HUES6 (cell line): ENCODE measurements at regions not wholly inside any gene's neighbourhood (a gene's known extent, or its start where the extent isn't known, plus 50 kb on each side); places are given as distances from the start of the nearest gene placed in this dataset.

Experiments used
- H3K27ac ChIP-seq: 2 replicates; pipeline ENCODE4 v1.7.0; 2013; ENCODE audit warnings: low read depth, mild to moderate bottlenecking, low read length, inconsistent platforms
- H3K27me3 ChIP-seq: 2 replicates; pipeline ENCODE4 v1.6.1; 2013; ENCODE audit warnings: low read length; ENCODE audit not compliant: control insufficient read depth, insufficient read depth
- H3K36me3 ChIP-seq: 2 replicates; pipeline ENCODE4 v1.6.1; 2013; ENCODE audit warnings: low read length; ENCODE audit not compliant: control insufficient read depth, insufficient read depth
- H3K4me1 ChIP-seq: 2 replicates; pipeline ENCODE4 v1.6.1; 2013; ENCODE audit warnings: low read length; ENCODE audit not compliant: control insufficient read depth, insufficient read depth
- H3K4me3 ChIP-seq: 2 replicates; pipeline ENCODE4 v1.5.1; 2013; ENCODE audit warnings: low read depth, low read length
- H3K9ac ChIP-seq: one replicate; pipeline ENCODE4 v1.6.1; 2013; ENCODE audit warnings: mild to moderate bottlenecking, low read length
- H3K9me3 ChIP-seq: 2 replicates; pipeline ENCODE4 v1.6.1; 2013; ENCODE audit warnings: low read depth, low read length; ENCODE audit not compliant: control insufficient read depth, insufficient read depth

GRCh38 chr3:96027718-96028117 is 786.7 kb upstream of the EPHA6 start:
- Histone ChIP-seq H3K27ac (no peak overlapping the region), H3K9ac (no peak overlapping the region), H3K4me1 (no peaks in the 10 kb centered on the region), H3K4me3 (no peak overlapping the region), H3K9me3 (no peaks in the 10 kb centered on the region), H3K27me3 (no peaks in the 10 kb centered on the region), H3K36me3 (no peaks in the 10 kb centered on the region)

- no peak overlapping the region for H3K4me3 ChIP-seq
- H3K9ac ChIP-seq: no peak overlapping the region
- no peaks in the 10 kb centered on the region for H3K4me1 ChIP-seq
These were observed 774.8 kb upstream of the EPHA6 start for GRCh38 chr3:96039632-96040031.

DNA sequence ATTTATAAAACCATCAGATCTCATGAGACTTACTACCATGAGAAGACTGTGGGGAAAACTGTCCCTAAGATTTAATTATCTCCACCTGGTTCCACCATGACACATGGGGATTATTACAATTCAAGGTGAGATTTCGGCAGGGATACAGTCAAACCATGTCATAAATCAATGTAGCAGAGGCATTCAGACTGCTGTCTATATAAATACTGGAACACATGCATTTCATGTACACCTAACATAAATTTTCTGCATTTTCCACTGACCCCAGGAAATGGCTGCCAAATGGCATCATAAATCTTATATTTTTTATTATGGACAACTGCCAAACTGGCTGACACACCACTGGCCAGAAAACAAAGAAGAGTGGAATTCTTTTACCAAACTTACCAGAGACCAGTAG is 755.1 kb upstream of the EPHA6 start:
- Histone ChIP-seq H3K4me1 (no peaks in the 10 kb centered on the region), H3K9ac (no peak overlapping the region), H3K36me3 (no peaks in the 10 kb centered on the region), H3K27ac (no peak overlapping the region), H3K4me3 (no peak overlapping the region), H3K27me3 (no peaks in the 10 kb centered on the region), H3K9me3 (0 out of 2 replicates have a peak, but pooled peaks cover 2% of the 10 kb centered on the region)

More at GRCh38 chr3:96039632-96040031, 774.8 kb upstream of the EPHA6 start:
- Histone ChIP-seq H3K36me3 (no peaks in the 10 kb centered on the region), H3K9me3 (peaks cover 8% of the 10 kb centered on the region), H3K27ac (no peak overlapping the region), H3K27me3 (no peaks in the 10 kb centered on the region)

- Histone ChIP-seq H3K9ac (no peak overlapping the region), H3K4me3 (no peak overlapping the region), H3K9me3 (no peaks in the 10 kb centered on the region), H3K4me1 (no peaks in the 10 kb centered on the region), H3K27ac (no peak overlapping the region), H3K27me3 (no peaks in the 10 kb centered on the region), H3K36me3 (no peaks in the 10 kb centered on the region)
These were observed 745.3 kb upstream of the EPHA6 start for GRCh38 chr3:96069065-96069464.

DNA sequence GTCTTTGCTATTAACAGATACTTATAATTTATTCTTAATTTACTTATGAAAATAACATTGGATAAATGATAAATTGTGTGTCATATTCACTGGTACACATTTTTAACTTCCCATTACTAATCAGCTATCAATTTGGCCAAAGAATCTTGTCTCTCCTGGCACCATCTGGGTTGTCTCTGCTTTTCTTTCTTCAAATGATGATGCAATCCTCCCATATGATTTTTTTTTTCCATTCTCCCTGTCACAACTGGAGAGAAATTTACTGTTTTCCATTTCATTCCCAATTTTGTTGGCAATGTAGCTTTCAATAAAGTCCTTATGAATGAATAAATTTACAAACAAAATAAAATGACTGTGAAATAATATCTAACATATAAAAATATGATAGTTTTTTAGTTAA is 743.7 kb upstream of the EPHA6 start:
- no peaks in the 10 kb centered on the region for H3K36me3 ChIP-seq
- H3K27ac ChIP-seq: no peak overlapping the region
- H3K4me3 ChIP-seq: no peak overlapping the region
- no peaks in the 10 kb centered on the region for H3K4me1 ChIP-seq
- H3K9me3 ChIP-seq: no peaks in the 10 kb centered on the region
- H3K9ac ChIP-seq: no peak overlapping the region
- H3K27me3 ChIP-seq: no peaks in the 10 kb centered on the region

- no peaks in the 10 kb centered on the region for H3K36me3 ChIP-seq
- H3K4me1 ChIP-seq: no peaks in the 10 kb centered on the region
- no peaks in the 10 kb centered on the region for H3K9me3 ChIP-seq
- no peak overlapping the region for H3K4me3 ChIP-seq
- H3K9ac ChIP-seq: no peak overlapping the region
- no peaks in the 10 kb centered on the region for H3K27me3 ChIP-seq
- no peak overlapping the region for H3K27ac ChIP-seq
These were observed 743.3 kb upstream of the EPHA6 start for GRCh38 chr3:96071097-96071496.

- H3K4me1 ChIP-seq: no peaks in the 10 kb centered on the region
- H3K27ac ChIP-seq: no peak overlapping the region
- no peaks in the 10 kb centered on the region for H3K9me3 ChIP-seq
- H3K9ac ChIP-seq: no peak overlapping the region
- H3K27me3 ChIP-seq: no peaks in the 10 kb centered on the region
- no peaks in the 10 kb centered on the region for H3K36me3 ChIP-seq
- H3K4me3 ChIP-seq: no peak overlapping the region
These were observed 742.2 kb upstream of the EPHA6 start for GRCh38 chr3:96072226-96072625.

GRCh38 chr3:96083610-96084009 is 730.8 kb upstream of the EPHA6 start:
- H3K27ac ChIP-seq: no peak overlapping the region
- no peaks in the 10 kb centered on the region for H3K27me3 ChIP-seq
- H3K4me3 ChIP-seq: no peak overlapping the region
- no peaks in the 10 kb centered on the region for H3K36me3 ChIP-seq
- H3K9ac ChIP-seq: no peak overlapping the region
- H3K9me3 ChIP-seq: peaks cover 2% of the 10 kb centered on the region; the same call in 1 of the 2 replicates
- H3K4me1 ChIP-seq: no peaks in the 10 kb centered on the region

DNA sequence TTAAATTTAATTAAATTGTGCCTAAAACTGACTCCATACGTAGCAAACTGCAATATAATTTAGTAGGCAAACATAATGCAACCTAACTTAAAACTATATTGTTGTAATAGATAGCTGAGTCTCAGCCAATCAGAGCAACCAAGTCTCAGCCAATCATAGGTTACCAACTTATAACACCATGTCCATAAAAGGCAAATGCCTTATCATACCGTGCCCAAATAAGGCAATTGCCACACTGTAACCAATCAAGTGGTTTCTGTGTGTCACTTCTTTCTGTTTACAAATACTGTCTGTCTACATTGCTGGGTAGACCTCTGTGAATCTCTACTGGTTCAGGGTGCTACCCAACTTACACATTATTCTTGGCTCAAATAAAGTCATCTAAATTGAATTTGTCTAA is 728.4 kb upstream of the EPHA6 start:
- H3K36me3 ChIP-seq: no peaks in the 10 kb centered on the region
- no peak overlapping the region for H3K9ac ChIP-seq
- no peaks in the 10 kb centered on the region for H3K4me1 ChIP-seq
- peaks cover 3% of the 10 kb centered on the region for H3K9me3 ChIP-seq
- no peaks in the 10 kb centered on the region for H3K27me3 ChIP-seq
- no peak overlapping the region for H3K4me3 ChIP-seq
- H3K27ac ChIP-seq: no peak overlapping the region

DNA sequence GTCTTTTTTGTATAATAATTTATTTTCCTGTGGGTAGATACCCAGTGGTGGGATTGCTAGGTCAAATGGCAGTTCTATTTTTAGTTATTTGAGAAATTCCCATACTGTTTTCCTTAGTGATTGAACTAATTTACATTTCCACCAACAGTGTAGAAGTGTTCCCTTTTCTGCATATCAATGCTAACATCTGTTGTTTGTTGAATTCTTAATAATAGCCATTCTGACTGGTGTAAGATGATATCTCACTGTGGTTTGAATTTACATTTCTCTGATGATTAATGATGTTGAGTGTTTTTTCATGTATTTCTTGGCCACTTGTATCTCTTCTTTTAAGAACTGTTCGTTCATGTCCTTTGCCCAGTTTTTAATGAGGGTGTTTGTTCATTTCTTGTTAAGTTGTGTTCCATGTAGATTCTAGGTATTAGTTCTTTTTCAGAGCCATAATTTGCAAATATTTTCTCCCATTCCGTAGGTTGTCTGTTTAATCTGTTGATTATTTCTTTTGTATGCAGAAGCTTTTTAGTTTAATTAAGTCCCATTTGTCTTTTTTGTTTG is 713.3 kb upstream of the EPHA6 start:
- H3K27me3 ChIP-seq: no peaks in the 10 kb centered on the region
- no peaks in the 10 kb centered on the region; the same call in 1 of the 2 replicates for H3K4me1 ChIP-seq
- H3K27ac ChIP-seq: no peak overlapping the region
- no peak overlapping the region for H3K9ac ChIP-seq
- no peaks in the 10 kb centered on the region for H3K9me3 ChIP-seq
- no peaks in the 10 kb centered on the region for H3K36me3 ChIP-seq
- H3K4me3 ChIP-seq: no peak overlapping the region

GRCh38 chr3:96106701-96107100 is 707.7 kb upstream of the EPHA6 start:
- H3K4me3 ChIP-seq: no peak overlapping the region
- no peaks in the 10 kb centered on the region for H3K36me3 ChIP-seq
- H3K27me3 ChIP-seq: no peaks in the 10 kb centered on the region
- no peak overlapping the region for H3K9ac ChIP-seq
- no peaks in the 10 kb centered on the region for H3K4me1 ChIP-seq
- H3K27ac ChIP-seq: no peak overlapping the region
- no peaks in the 10 kb centered on the region for H3K9me3 ChIP-seq
